PC-9 (cell line): ENCODE measurements at regions not wholly inside any gene's neighbourhood (a gene's known extent, or its start where the extent isn't known, plus 50 kb on each side); places are given as distances from the start of the nearest gene placed in this dataset.

Experiments
- BruUV-seq: library from RNA; stranded (reverse); fragments of 400-500 nt; replicated peaks from 2 replicates; lab custom pipeline; 2021; lab: Mats Ljungman, UMichigan
- CTCF ChIA-PET: fragments of 300-600 bp; sonication (Branson Sonifier 250); formaldehyde crosslinking; loops from one replicate; lab custom pipeline; 2022; ENCODE audit warnings: antibody characterized with exemption; lab: Charles Lee
- POLR2A ChIA-PET: fragments of 300-600 bp; sonication (Branson Sonifier 250); formaldehyde crosslinking; loops from one replicate; lab custom pipeline; 2022; ENCODE audit warnings: antibody characterized with exemption; ENCODE audit not compliant: unreplicated experiment; lab: Charles Lee
- DNase-seq, 2 experiments: peaks; one replicate each; pipeline versions ENCODE4 v3.0.0 to v3.0.0-alpha.2; 2015 to 2022; ENCODE audit warnings: mixed read lengths in 1 of 2
- H2AFZ ChIP-seq: fragments of 200-600 bp; sonication (generic); 2 replicates; pipeline ENCODE4 v1.8.1; 2017; ENCODE audit warnings: antibody characterized with exemption
- H3F3A ChIP-seq: fragments of 200-600 bp; sonication (generic); 2 replicates; pipeline ENCODE4 v1.8.1; 2017; ENCODE audit warnings: antibody characterized with exemption, mild to moderate bottlenecking, low read depth; ENCODE audit not compliant: insufficient read depth
- H3K27ac ChIP-seq: fragments of 200-600 bp; sonication (generic); 2 replicates; pipeline ENCODE4 v1.6.1; 2016; ENCODE audit warnings: mixed run types
- H3K27me3 ChIP-seq: fragments of 200-600 bp; sonication (generic); 2 replicates; pipeline ENCODE4 v1.6.1; 2016; ENCODE audit warnings: low read depth, mixed run types; ENCODE audit not compliant: insufficient read depth
- H3K36me3 ChIP-seq: fragments of 200-600 bp; sonication (generic); 2 replicates; pipeline ENCODE4 v1.6.1; 2016; ENCODE audit warnings: low read depth, mixed run types
- H3K4me1 ChIP-seq: fragments of 200-600 bp; sonication (generic); replicated peaks from 2 replicates; pipeline ENCODE4 v1.6.1; 2016; ENCODE audit warnings: mixed run types; ENCODE audit not compliant: insufficient read depth
- H3K4me2 ChIP-seq: fragments of 200-600 bp; sonication (generic); 2 replicates; pipeline ENCODE4 v1.6.1; 2017; ENCODE audit warnings: mixed run types
- H3K4me3 ChIP-seq: fragments of 200-600 bp; sonication (generic); 2 replicates; pipeline ENCODE4 v1.6.1; 2016; ENCODE audit warnings: mixed run types
- H3K79me2 ChIP-seq: fragments of 200-600 bp; sonication (generic); 2 replicates; pipeline ENCODE4 v1.6.1; 2017; ENCODE audit warnings: low read depth, mixed run types
- H3K9me2 ChIP-seq: fragments of 200-600 bp; sonication (generic); 2 replicates; pipeline ENCODE4 v1.8.1; 2017; ENCODE audit warnings: mild to moderate bottlenecking; ENCODE audit not compliant: insufficient read depth
- H3K9me3 ChIP-seq: fragments of 200-600 bp; sonication (generic); 2 replicates; pipeline ENCODE4 v1.8.1; 2016; ENCODE audit warnings: low read depth; ENCODE audit not compliant: insufficient read depth
- H4K20me1 ChIP-seq: fragments of 200-600 bp; sonication (generic); 2 replicates; pipeline ENCODE4 v1.8.1; 2017; ENCODE audit not compliant: insufficient read depth
- EZH2 ChIP-seq: fragments of 200-600 bp; sonication (generic); IDR thresholded peaks from 2 replicates; pipeline ENCODE4 v1.8.0; 2017; ENCODE audit warnings: antibody characterized with exemption, low read depth
- intact Hi-C: fragments of 100-400 bp; cut with micrococcal nuclease; formaldehyde crosslinking; loops from one replicate; pipeline ENCODE4 v1.10.0; 2022; ENCODE audit not compliant: unreplicated experiment
- TF ChIP-seq, protein P1 (sequence below): fragments of 200-600 bp; sonication (generic); conservative IDR thresholded peaks from 2 replicates; pipeline ENCODE4 v1.6.1; 2017; ENCODE audit warnings: mixed run types, antibody characterized with exemption, mild to moderate bottlenecking, moderate library complexity

DNA sequence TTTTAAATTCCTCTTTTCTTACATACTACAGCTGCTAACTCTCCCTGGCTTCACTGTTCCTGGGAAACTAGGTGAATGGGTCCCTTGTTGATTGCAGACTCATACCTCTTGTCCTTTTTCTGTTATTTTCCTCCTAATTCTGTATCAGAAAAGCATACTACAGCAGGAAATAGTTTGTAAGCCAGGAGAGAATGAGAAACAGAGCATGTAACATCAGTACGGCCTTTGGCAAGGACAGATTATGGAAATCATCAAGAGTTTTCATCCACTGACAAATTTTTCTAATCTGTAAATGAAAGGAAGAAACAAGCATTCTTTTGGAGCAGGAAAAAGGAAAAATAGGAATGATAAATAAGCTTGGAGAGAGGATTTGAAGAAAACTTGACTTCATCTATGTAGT lies 239.2 kb downstream of the ANTXR2 start:
- no peaks in the 10 kb centered on the region for H3K9me3 ChIP-seq
- H3K4me2 ChIP-seq: no peak overlapping the region
- intact Hi-C loops: no loop called here
- no peak overlapping the region for H2AFZ ChIP-seq
- CTCF ChIA-PET: no interaction called here
- H3K4me3 ChIP-seq: no peak overlapping the region
- H3F3A ChIP-seq: no peaks in the 10 kb centered on the region
- BruUV-seq: no TSS peak
- H3K27ac ChIP-seq: no peak overlapping the region
- POLR2A ChIA-PET: no interaction called here
- DNase-seq: no peak
- H3K27me3 ChIP-seq: no peaks in the 10 kb centered on the region
- H4K20me1 ChIP-seq: no peaks in the 10 kb centered on the region
- H3K36me3 ChIP-seq: no peaks in the 10 kb centered on the region
- TF ChIP-seq EZH2: no peak
- TF ChIP-seq, protein P1, sequence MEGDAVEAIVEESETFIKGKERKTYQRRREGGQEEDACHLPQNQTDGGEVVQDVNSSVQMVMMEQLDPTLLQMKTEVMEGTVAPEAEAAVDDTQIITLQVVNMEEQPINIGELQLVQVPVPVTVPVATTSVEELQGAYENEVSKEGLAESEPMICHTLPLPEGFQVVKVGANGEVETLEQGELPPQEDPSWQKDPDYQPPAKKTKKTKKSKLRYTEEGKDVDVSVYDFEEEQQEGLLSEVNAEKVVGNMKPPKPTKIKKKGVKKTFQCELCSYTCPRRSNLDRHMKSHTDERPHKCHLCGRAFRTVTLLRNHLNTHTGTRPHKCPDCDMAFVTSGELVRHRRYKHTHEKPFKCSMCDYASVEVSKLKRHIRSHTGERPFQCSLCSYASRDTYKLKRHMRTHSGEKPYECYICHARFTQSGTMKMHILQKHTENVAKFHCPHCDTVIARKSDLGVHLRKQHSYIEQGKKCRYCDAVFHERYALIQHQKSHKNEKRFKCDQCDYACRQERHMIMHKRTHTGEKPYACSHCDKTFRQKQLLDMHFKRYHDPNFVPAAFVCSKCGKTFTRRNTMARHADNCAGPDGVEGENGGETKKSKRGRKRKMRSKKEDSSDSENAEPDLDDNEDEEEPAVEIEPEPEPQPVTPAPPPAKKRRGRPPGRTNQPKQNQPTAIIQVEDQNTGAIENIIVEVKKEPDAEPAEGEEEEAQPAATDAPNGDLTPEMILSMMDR: no peak
- H3K4me1 ChIP-seq: no peaks in the 10 kb centered on the region
- no peaks in the 10 kb centered on the region for H3K79me2 ChIP-seq
- H3K9me2 ChIP-seq: no peaks in the 10 kb centered on the region

DNA sequence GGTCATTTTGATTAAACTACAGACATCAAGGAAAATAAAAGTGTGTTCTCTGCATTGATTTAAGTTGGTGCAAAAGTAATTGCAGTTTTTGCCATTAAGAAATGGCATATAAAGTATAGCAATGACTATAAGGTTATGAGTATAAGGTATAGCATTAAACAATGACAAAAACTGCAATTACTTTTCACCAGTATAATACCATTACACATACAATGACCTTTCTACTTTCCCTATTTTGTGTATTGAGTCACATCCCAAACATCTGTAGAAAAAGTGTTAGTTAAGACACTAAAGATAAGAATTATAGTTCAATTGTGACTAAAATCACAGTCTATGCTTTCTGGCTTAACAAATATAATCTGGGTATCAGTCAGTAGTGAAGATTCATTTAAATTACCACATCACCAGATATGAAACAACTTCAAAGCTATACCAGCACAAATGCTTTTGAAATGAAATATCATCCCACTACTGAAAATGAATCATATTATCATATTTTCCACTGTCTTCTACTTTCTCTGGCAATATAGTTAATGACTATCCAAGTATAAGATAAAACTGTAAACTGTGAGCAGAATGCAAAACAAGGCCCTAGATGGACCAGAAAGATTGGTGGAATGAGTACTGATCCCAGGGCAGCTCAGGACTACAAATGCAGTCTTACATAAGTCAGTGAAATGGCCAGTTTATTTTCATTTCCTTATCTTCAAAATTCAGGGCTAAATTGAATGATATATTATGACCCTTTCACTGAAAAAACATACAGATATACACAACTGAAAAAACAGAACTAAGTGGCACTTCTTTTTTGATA lies 241.1 kb downstream of the ANTXR2 start:
- Histone ChIP-seq H3K9me2 (no peaks in the 10 kb centered on the region), H3K4me3 (no peak overlapping the region), H3K4me1 (no peaks in the 10 kb centered on the region), H3F3A (no peaks in the 10 kb centered on the region), H4K20me1 (no peaks in the 10 kb centered on the region), H2AFZ (no peak overlapping the region), H3K27ac (no peak overlapping the region), H3K36me3 (no peaks in the 10 kb centered on the region), H3K9me3 (no peaks in the 10 kb centered on the region), H3K27me3 (no peaks in the 10 kb centered on the region), H3K79me2 (no peaks in the 10 kb centered on the region), H3K4me2 (no peak overlapping the region)
- BruUV-seq: no TSS peak
- ChIA-PET POLR2A (no interaction called here), CTCF (no interaction called here)
- TF ChIP-seq EZH2: no peak
- TF ChIP-seq, protein P1: no peak
- no peak for DNase-seq
- intact Hi-C loops: no loop called here

DNA sequence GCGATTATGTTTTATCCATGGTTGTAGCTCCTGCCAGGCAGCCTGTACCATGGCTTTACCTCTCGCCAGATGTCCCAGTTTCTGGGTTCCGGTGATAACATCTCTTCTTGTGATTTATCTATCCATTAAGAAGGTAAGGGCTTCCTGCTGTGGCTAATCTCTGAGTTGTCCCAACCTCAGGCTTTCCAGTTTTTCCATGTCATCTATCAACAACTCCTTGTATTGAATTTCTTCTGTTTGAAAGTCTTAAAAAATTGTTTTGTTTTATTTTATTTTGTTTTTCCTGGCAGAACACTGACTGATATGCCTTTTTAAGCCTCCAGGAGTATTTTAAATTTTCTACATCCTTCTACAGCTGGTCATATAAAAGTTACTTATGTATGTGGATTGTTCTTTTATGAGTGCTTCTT lies 241.9 kb downstream of the ANTXR2 start:
- Histone ChIP-seq H3K79me2 (no peaks in the 10 kb centered on the region), H3K27ac (no peak overlapping the region), H3K36me3 (no peaks in the 10 kb centered on the region), H3F3A (no peaks in the 10 kb centered on the region), H2AFZ (no peak overlapping the region), H4K20me1 (no peaks in the 10 kb centered on the region), H3K4me3 (no peak overlapping the region), H3K9me2 (no peaks in the 10 kb centered on the region), H3K27me3 (no peaks in the 10 kb centered on the region), H3K4me2 (no peak overlapping the region), H3K4me1 (no peaks in the 10 kb centered on the region), H3K9me3 (no peaks in the 10 kb centered on the region)
- BruUV-seq: no TSS peak
- ChIA-PET CTCF (no interaction called here), POLR2A (no interaction called here)
- DNase-seq: no peak
- TF ChIP-seq, protein P1: no peak
- no peak for TF ChIP-seq EZH2
- intact Hi-C loops: no loop called here
